OCI-LY1 (cell line): ENCODE measurements at regions not wholly inside any gene's neighbourhood (a gene's known extent, or its start where the extent isn't known, plus 50 kb on each side); places are given as distances from the start of the nearest gene placed in this dataset.

ENCODE experiments used
- H2AFZ ChIP-seq: fragments of 200-600 bp; sonication (generic), shearing (Covaris generic); 2 replicates; pipeline ENCODE4 v1.6.0; 2014; ENCODE audit warnings: antibody characterized with exemption, mild to moderate bottlenecking, low read length
- H3F3A ChIP-seq: fragments of 200-600 bp; sonication (generic), shearing (Covaris generic); 2 replicates; pipeline ENCODE4 v1.6.0; 2014; ENCODE audit warnings: mild to moderate bottlenecking, antibody characterized with exemption, low read length, moderate library complexity; ENCODE audit not compliant: insufficient read depth
- H3K27ac ChIP-seq: fragments of 200-600 bp; sonication (generic); 2 replicates; pipeline ENCODE4 v1.5.1; 2014; ENCODE audit warnings: low read length, mixed run types, mild to moderate bottlenecking, low read depth; ENCODE audit not compliant: poor library complexity, severe bottlenecking
- H3K27me3 ChIP-seq: fragments of 200-600 bp; sonication (generic); 2 replicates; pipeline ENCODE4 v1.6.0; 2014; ENCODE audit warnings: antibody characterized with exemption, mild to moderate bottlenecking, low read length, moderate library complexity; ENCODE audit not compliant: insufficient read depth
- H3K36me3 ChIP-seq: fragments of 200-600 bp; sonication (generic); 2 replicates; pipeline ENCODE4 v1.6.1; 2014; ENCODE audit warnings: mild to moderate bottlenecking, antibody characterized with exemption, low read length, moderate library complexity, mixed read lengths; ENCODE audit not compliant: insufficient read depth
- H3K4me1 ChIP-seq: fragments of 200-600 bp; sonication (generic); 2 replicates; pipeline ENCODE4 v1.5.1; 2014; ENCODE audit warnings: mild to moderate bottlenecking, low read length, moderate library complexity; ENCODE audit not compliant: insufficient read depth, severe bottlenecking
- H3K4me2 ChIP-seq: fragments of 200-600 bp; sonication (generic), shearing (Covaris generic); 2 replicates; pipeline ENCODE4 v1.6.1; 2014; ENCODE audit warnings: low read length
- H3K4me3 ChIP-seq: fragments of 200-600 bp; sonication (generic); 2 replicates; pipeline ENCODE4 v1.5.1; 2014; ENCODE audit warnings: low read length, low read depth, mild to moderate bottlenecking, mixed read lengths; ENCODE audit not compliant: poor library complexity, severe bottlenecking
- H3K79me2 ChIP-seq: fragments of 200-600 bp; shearing (Covaris generic); 2 replicates; pipeline ENCODE4 v1.6.1; 2016; ENCODE audit warnings: mixed run types, low read length, mixed read lengths; ENCODE audit not compliant: insufficient read depth
- H3K9ac ChIP-seq: fragments of 200-600 bp; sonication (generic), shearing (Covaris generic); 2 replicates; pipeline ENCODE4 v1.6.1; 2014; ENCODE audit warnings: mild to moderate bottlenecking, low read length, mixed read lengths
- H3K9me2 ChIP-seq: fragments of 200-600 bp; sonication (generic), shearing (Covaris generic); 2 replicates; pipeline ENCODE4 v1.6.1; 2014; ENCODE audit warnings: low read depth, mild to moderate bottlenecking, low read length, mixed read lengths
- H3K9me3 ChIP-seq: fragments of 200-600 bp; shearing (Covaris generic); 2 replicates; pipeline ENCODE4 v1.6.1; 2014; ENCODE audit warnings: low read length, mixed read lengths
- H4K20me1 ChIP-seq: fragments of 200-600 bp; sonication (generic), shearing (Covaris generic); 2 replicates; pipeline ENCODE4 v1.6.0; 2016; ENCODE audit warnings: mild to moderate bottlenecking, low read length; ENCODE audit not compliant: insufficient read depth
- EZH2 ChIP-seq: fragments of 200-600 bp; sonication (generic), shearing (Covaris generic); IDR thresholded peaks from 2 replicates; pipeline ENCODE4 v1.8.0; 2017; ENCODE audit warnings: borderline replicate concordance, mixed run types, mild to moderate bottlenecking, antibody characterized with exemption, low read length, moderate library complexity, mixed read lengths
- TF ChIP-seq, protein P1 (sequence below): fragments of 200-600 bp; sonication (generic), shearing (Covaris generic); IDR thresholded peaks from 2 replicates; pipeline ENCODE4 v1.5.1; 2017; ENCODE audit warnings: mild to moderate bottlenecking, antibody characterized with exemption, low read length, moderate library complexity, mixed read lengths

DNA sequence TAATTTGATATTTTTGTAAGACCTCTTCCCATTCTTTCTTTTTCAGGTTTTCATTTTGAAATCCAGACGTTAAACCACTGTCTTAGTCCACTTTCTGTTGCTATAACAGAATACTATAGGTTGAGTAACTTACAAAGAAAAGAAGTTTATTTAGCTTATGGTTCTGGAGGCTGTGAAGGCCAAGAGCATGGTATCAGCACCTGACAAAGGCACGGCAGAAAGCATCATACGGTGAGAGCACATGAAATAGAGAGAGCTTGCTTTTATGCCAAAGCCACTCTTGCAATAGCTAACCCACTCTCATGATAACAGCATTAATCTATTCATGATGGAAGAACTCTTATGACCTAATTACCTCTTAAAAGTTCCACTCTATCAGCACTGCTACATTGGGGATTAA, 255.6 kb upstream of the PDE4D start:
- Histone ChIP-seq H2AFZ (no peak overlapping the region), H3K4me2 (no peak overlapping the region), H3K4me1 (no peaks in the 10 kb centered on the region), H3K36me3 (no peaks in the 10 kb centered on the region), H4K20me1 (no peaks in the 10 kb centered on the region), H3K79me2 (no peaks in the 10 kb centered on the region), H3K9me2 (no peaks in the 10 kb centered on the region), H3K27ac (no peak overlapping the region), H3K27me3 (no peaks in the 10 kb centered on the region), H3K9me3 (no peaks in the 10 kb centered on the region), H3K4me3 (no peak overlapping the region), H3F3A (no peaks in the 10 kb centered on the region), H3K9ac (no peak overlapping the region)
- TF ChIP-seq, protein P1, sequence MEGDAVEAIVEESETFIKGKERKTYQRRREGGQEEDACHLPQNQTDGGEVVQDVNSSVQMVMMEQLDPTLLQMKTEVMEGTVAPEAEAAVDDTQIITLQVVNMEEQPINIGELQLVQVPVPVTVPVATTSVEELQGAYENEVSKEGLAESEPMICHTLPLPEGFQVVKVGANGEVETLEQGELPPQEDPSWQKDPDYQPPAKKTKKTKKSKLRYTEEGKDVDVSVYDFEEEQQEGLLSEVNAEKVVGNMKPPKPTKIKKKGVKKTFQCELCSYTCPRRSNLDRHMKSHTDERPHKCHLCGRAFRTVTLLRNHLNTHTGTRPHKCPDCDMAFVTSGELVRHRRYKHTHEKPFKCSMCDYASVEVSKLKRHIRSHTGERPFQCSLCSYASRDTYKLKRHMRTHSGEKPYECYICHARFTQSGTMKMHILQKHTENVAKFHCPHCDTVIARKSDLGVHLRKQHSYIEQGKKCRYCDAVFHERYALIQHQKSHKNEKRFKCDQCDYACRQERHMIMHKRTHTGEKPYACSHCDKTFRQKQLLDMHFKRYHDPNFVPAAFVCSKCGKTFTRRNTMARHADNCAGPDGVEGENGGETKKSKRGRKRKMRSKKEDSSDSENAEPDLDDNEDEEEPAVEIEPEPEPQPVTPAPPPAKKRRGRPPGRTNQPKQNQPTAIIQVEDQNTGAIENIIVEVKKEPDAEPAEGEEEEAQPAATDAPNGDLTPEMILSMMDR = no peak
- TF ChIP-seq EZH2 = no peak

- Histone ChIP-seq H3K4me3 (no peak overlapping the region), H3K36me3 (no peaks in the 10 kb centered on the region), H3K4me1 (no peaks in the 10 kb centered on the region), H3K9me2 (no peaks in the 10 kb centered on the region), H3K79me2 (no peaks in the 10 kb centered on the region), H2AFZ (no peak overlapping the region), H3F3A (no peaks in the 10 kb centered on the region), H3K9ac (no peak overlapping the region), H3K9me3 (no peaks in the 10 kb centered on the region), H3K27me3 (no peaks in the 10 kb centered on the region), H3K27ac (no peak overlapping the region), H3K4me2 (no peak overlapping the region), H4K20me1 (no peaks in the 10 kb centered on the region)
- no peak for TF ChIP-seq EZH2
- TF ChIP-seq, protein P1 = no peak
These were observed 254.8 kb upstream of the PDE4D start for GRCh38 chr5:60148366-60148765.

GRCh38 chr5:60147791-60148190, 254.3 kb upstream of the PDE4D start:
- H2AFZ ChIP-seq = no peak overlapping the region
- no peak overlapping the region for H3K4me3 ChIP-seq
- no peaks in the 10 kb centered on the region for H3K4me1 ChIP-seq
- no peaks in the 10 kb centered on the region for H3K79me2 ChIP-seq
- no peaks in the 10 kb centered on the region for H3K27me3 ChIP-seq
- no peak overlapping the region for H3K4me2 ChIP-seq
- no peaks in the 10 kb centered on the region for H3K9me3 ChIP-seq
- H3K36me3 ChIP-seq = no peaks in the 10 kb centered on the region
- no peak overlapping the region for H3K27ac ChIP-seq
- H3K9me2 ChIP-seq = no peaks in the 10 kb centered on the region
- TF ChIP-seq EZH2 = no peak
- TF ChIP-seq, protein P1 = no peak
- no peaks in the 10 kb centered on the region for H3F3A ChIP-seq
- no peak overlapping the region for H3K9ac ChIP-seq
- no peaks in the 10 kb centered on the region for H4K20me1 ChIP-seq
